ENCODE measurements at regions not wholly inside any gene's neighbourhood (a gene's known extent, or its start where the extent isn't known, plus 50 kb on each side); places are given as distances from the start of the nearest gene placed in this dataset.
A peak's percentile ranks its signal among the peaks of the same experiment; 100 is the strongest.
"Not testable (repeated sequence)": the region's sequence is repeated elsewhere in the genome, so short reads cannot be mapped to it uniquely, and the experiment has no call there.

DNA sequence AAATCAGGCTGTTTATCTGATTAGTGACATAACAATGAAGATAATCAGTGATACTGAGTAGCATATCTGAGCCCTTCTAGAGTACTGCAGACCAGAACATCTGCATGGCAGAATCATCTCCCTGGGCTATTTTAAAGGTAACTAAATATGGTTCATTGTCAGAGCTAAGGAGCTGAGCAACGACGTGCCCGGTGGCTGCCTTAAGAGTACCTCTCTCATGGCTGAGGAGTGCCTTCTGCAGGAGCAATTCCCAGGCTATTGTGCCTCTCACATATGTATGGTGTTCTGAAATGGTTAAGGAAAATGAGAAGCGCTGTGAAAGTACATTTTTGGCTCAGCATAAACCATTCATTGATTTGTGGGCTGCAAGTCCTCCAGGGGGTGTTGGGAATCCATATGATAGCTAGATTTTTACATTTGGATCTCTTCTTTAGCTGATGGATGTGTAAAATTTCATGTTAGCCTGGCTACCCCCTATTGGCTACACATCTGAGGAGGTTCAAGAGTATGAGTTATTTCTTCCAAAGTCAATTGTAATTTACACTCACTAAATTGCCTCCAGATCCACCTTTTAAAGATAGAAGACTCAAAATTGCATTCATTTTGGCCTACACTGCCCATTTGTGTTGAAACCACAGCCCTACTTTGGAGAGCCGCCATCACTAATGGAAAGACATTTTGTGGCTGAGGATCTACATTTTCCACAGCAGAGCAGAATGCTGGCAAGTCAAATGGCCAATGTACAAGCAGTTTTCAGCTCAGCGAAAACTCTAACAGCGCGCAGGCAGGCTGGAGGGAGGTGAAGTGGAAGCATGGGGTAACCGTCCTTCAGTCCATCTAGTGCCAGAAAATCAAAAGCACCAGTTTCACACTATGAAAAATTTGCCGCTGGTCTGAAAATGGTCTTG is 198.0 kb downstream of the SIM1 start:
- DNase-seq: no peak

DNA sequence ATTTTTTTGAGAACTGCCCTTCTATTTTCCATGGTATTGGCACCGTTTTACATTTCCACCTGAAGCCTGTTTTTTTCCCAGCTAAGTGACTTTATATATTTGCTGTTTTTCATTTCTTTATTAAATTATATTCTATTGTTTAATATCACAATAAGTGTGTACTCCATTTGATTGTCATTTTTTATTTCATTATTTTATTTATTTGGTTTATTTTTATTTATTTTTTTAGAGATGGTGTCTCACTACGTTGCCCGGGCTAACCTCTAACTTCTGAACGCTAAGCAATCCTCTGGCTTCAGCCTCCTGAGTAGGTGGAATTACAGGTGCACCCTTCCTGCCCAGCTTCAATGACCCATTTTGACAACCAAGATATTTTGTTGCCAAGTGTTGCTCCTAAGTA is 202.6 kb downstream of the SIM1 start:
- DNase-seq: no peak

DNA sequence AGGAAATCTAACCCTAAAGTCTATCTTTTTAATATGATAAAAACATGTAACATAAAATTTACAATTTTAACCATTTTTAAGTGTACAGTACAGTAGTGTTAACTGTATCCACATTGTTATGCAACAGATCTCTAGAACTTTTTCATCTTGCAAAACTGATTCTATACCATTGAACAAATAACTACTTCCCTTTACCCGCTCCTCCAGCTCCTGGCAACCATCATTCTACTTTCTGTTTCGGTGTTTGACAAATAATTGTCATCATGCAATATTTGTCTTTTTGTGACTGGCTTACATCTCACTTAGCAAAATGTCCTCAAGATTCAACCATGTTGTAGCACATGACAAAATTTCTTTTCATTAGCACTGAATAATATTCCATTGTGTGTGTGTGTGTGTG is 203.2 kb downstream of the SIM1 start:
- no peak for DNase-seq

DNA sequence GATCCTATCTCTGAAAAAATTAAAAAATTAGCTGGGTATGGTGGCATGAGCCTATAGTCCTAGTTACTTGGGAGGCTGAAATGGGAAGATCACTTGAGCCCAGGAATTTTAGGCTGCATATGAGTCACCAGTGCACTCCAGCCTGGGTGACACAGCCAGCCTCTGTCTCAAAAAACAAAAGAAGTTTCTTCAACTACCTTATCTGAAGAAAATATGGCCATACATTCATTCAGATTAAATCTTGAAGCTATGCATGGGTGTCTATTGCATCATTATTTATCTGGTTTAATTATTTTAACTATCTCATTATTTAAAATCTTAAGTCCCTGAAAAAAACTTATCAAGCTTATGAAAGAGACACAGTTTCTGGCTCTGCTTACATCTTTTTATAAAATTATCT is 204.1 kb downstream of the SIM1 start:
- no peak for DNase-seq

DNA sequence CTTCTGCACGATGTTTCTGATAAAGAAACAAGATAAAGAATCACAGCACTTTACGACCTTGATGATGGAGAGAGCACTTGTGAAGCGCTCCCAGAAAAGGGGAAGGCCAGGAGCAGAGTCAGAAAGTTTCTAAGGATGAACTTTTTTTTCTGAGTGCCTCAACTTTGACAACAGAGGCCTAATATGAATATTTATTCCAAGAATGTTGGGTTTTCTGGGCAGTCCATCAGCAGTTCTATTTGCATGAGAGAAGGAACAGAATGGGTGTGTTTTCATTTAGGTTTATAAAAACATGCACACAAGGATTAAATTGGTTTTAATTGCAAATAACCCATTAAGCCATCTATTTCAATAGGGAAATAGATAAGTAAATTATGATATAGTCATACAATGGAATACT is 204.9 kb downstream of the SIM1 start:
- DNase-seq: no peak

DNA sequence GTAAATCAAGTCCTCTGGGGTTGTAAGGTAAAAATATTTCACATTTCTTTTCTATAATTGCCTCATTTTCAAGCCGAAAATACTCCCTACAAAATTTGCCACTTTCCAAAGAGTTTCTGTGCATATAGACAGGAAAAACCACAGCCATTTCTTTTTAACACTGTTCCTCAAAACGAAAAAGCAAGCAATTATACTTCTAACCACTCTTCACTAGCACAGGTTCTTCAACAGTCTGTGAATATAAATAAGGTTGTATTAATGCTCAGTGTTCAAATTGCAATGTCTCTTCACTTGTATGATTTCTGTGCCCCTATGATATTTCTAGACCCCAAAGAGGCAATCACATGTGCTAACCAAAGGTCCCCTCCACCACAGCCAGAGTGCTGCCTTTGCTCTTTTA is 206.0 kb downstream of the SIM1 start:
- no peak for DNase-seq

DNA sequence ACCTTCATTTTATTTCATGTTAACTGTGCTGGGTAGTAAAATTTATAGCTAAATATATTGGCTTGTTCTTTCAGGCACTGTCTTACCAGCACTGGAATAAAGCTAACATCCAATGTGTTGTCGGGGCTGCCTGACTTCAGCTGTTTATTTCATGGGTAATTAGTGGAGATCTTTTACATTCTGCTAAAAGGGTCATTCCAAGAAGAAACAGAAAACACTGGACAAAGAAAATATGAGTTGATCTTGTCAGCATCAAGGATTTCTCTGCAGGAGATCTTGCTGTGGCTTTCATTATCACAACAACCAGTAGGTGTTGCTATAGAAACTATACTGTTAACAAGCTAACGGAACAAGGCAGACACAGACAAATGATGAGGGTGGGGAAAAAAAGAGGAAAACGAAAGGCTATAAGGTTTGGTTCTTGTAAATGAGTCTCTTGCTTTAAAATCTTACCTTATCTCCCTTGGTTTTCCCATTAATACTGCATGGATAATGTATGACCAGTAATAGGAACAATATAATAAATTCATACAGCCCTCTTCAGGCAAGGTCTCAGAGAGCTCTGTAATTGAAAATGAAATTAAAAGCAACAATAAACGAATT is 206.8 kb downstream of the SIM1 start:
- DNase-seq: peak; percentile 51

DNA sequence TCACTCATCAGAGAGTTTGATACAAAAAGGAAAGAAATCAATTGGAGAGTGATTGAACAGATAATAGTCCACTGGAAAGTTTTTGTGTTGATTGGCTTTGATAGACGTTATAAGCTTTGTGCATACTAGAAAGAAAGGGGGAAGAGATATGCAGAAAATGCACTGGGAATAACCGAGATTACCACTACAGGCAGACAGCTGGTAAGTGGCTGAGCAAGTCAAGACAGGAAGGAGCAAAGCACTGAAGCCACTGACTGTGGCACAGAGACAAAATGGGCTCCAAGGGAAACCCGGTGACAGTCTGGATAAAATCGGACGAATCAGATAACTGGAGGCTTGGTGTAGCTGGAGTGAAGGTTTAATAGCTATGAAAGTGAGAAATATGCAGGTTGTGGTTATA is 209.0 kb downstream of the SIM1 start:
- no peak for DNase-seq

DNA sequence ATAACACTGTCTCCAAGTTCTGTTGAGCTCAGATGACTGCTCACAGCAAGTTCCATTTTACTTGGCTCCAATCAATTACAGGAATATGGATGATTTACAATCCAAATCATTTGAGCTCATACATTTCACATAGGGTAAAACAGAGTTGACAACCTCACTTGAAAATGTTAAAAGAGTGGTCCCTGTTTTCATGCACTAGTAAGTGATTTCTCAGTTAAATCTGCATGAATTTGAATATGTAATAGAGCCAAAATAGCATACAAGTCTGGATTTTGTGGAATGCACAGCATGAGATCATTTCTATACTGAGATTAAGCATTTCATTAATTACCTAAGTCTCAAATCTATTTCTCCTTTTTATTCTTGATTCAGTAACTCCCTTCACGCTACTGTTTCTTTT is 217.6 kb downstream of the SIM1 start:
- DNase-seq: no peak

DNA sequence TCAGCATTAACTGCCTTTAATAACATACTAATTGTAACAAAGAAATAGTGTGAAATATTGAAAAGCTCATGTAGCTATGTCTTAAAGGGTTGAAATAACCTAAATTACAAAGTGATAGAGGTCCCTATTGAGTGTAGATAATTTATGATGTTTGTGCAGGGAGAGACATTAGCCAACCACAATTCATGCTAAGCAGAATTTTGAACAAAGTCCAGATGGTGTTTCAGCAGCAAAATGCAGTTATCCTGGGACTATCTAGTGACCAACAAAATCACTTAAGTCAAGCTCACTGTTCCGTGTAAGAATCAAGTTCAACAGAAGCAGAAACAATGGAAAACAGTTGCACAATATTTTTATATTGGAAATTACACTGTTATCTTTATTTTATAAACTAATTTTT is 218.5 kb downstream of the SIM1 start:
- no peak for DNase-seq

DNA sequence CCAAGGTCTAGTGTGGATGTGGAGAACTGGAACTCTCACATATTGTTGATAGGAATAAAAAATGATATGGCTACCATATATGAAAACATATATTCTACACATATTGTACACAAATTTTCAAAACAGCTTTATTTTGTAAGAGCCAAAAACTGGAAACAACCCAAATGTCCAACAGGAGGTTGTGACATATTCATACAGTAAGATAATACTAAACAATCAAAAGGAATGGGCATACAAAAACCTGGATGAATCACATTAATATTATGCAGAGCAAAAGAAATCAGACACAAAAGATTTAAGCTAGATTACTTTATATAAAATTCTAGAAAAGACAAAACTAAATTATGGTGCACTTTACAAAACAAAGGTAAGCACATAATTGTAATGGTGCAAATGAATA is 223.9 kb downstream of the SIM1 start:
- DNase-seq: no peak

DNA sequence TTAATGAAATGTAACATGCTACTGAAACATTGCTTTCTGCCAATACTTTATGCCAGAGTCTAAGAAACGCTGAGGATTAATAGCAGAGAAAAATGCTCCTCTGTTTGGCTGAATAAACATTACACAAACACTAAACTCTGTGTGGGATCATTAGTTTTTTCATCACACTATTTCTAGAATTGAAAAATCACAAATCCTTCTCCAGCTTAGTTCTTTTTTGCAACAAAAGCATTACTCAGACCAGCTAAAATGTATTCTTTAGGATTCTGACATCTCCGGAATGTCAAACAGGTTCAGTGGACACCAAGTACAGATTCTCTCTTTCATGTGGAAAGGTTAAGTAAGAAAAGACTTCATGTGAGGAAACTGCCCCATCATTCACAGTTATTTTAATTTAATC is 226.9 kb downstream of the SIM1 start:
- no peak for DNase-seq

DNA sequence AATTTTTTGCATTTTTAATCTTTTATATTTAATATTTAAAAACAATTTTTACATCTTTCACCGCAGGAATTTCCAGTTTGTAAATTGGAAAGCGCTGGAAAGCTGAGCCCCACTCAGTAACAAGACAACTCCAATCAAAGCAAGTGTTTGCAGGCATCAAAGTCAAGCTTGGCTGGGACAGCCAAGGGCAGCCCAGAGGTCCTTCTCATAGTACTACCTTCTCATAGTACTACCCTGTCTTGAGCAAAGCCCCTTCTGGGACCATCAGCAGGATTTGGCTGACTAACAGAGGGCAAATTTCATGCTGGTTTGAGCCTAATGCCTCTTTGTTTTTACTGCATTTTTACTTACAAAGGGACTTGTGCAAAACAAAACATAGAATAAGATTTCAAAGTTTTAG is 228.3 kb downstream of the SIM1 start:
- DNase-seq: no peak

DNA sequence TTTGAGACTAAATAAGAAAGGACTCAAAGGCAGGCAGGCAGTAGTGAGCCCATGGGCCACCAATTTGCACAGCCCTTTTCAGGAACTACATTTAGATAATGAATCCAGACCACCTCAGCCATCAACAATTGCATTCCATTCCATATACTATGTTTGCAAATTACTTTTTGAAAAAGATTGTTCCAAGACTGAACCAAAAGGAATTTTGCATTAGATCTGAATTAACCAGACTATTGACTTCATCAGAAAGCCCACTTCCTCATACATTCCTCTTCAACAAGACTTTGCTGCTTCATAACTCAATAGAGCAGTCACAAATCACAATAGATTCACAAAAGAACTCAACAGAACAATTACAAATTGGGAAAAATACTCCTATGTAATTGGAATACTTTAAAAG is 229.1 kb downstream of the SIM1 start:
- no peak for DNase-seq

DNA sequence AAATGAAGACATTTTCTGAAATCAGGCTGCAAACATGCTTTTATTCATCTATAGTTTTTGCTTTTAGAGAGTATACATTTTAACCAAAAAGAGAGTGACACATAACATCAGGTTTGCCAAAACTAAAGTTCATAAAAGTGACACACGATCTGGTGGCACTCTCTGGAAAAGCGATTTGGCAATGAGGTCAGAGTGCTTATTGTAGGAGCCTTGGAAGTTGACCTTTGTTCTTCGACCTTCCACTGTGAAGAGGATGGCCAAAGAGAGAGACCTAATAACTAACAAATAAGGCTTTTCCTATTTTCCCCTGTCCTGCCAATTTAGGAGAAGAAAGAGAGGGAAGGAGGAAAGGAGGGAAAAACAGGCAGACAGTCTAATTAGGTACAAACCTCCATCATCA is 230.1 kb downstream of the SIM1 start:
- DNase-seq: no peak

DNA sequence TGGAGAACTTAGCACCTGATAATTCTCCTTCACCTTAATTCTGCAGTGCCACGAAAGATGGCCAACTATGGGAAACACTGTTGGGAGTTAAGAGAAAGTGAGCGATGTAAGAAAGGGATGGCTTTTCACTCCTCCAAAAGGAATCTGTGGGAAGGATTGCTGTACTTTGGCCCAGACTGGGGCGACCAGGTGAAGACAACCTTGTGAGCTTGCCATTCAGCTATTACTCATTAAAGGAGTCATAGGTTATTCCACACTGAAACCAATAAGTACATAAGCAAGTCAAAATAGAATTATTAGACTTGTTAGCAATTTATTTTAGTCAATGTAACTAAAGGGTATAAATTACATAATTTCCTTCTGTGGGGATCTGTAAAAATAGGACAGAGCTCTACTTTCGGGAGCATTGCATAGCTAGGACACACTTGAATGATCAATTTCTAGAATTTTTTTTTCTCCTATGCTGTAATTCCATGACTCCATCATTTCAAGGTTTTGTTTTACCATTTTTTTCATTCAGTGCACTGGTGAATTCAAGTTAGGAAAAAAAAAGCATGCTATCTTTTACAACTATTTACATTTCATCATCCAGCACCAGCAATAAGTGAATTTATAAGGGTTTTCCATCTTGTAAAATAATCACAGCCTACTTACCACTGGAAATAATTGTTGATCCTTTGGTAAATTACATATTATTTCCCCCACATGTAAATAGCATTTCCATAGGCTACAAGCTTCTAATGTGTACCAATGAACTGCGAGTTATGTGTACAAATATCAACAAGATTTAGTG is 231.7 kb downstream of the SIM1 start:
- DNase-seq: no peak

DNA sequence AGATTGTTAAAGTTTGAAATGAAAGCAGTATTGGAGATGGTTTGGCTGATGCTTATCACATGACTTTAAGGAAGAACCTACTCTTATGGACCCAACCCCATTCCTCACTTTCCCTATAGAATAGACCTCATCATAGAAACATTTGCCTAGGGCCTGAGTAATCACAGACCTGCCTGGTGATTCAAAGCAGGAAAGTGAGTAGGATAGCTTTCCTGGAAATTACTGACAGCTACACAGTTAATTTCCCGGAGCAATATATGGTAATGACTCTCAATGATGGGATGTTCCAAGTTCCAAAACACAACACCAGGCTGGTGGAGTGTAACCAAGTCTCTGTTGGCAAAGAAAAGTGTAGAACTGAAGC is 233.8 kb downstream of the SIM1 start:
- DNase-seq: peak; percentile 76

DNA sequence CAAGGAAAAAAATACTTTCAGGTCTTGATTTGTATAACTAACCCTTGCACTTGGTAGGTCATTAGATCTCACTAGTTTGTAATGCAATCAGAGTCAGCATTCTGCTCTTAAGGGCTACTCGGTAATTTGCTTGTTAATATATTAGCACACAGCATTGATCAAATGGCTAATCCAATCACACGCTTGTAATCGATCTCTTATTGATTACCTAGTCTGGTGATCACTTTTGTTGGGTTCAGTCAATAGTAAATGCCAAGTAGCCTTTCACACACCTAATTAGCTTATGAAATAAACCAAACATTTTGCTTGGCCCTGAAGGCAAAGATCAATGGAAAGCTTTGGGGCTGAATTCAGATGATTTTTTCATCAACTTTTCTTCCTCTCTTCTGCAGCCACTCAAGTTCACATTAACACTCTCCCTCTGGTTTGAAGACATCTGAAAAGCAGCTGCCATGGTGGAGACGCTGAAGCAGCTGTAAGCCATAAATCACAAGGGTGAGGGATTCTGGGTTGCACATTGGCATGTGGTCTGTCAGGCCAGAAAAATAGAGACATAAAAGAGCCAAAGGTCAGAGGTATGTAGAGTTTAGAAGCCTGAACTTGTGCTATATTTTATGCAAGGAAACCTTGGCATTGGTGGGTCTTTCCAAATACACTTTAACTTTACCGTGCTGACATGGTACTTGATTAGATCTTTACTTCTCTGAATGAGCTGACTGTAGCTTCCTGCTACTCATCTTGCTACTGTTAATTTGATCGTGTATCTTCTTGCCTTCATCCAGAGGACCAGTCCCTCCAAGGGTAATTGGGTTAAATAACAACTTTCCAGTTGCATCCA is 234.4 kb downstream of the SIM1 start:
- peak; percentile 67 for DNase-seq

DNA sequence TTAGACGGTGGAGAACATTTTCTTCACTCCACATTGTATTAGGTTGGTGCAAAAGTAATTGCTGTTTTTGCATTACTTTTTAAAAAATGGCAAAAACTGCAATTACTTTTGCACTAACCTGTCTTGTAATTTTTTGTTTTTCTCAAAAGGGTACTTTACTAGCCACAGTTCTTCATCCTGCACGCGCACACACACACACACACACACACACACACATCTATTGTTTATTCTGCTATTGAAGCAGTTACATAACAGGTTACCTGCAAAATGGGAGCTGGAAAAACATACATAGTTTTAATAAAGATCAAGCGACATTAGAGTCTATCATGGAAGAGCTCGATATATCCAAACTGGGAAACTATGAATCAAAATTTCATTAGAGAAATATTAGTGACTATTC is 235.2 kb downstream of the SIM1 start:
- DNase-seq: no peak

DNA sequence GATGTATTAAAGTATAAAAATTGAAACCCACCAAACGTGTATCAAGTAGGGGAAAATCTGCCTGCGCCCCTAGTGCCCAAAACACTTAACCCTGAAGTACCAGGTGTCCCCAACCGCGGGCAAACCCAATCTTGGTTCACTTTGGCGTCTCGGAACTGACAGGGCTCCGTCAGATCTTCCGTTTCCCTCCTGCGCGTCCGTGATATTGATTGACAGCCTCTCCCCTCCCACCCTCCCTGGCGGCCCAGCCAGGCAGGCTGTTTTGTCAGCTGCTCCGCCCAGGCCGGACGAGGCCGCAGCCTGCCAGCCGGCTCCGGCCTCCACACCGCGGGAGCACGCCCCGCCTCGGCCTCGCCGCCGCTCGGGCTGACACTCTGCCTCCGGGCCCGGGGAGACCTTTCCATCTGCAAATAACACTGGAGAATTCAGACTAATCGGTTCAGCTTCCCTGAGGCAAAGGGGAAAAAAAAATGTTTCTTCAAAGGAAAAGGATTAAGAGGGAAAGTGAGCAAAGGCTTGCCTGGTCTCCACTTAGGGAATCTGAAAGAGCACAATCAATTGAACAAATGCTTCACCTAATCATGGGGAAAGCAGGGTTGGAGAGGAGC is 234.9 kb upstream of the MCHR2 start:
- DNase-seq: peak; percentile 91

DNA sequence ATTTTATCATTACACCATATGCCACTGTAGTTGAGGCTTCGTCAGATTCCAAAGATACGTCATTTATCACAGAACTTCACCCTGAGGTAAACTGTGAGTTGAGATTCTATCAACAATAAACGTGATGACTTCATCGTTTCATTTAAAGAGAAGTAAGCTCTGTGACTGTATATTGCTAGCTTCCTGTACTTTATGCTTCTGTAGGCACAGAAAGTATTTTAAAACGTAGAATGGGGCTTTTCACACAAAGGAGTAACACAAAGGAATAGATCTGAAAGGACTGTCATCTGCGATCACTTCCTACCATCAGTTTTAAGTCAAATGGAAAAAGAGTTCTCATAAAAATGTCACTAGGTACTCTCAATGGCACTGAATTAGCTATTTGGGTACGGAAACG is 234.4 kb upstream of the MCHR2 start:
- DNase-seq: peak; percentile 26

DNA sequence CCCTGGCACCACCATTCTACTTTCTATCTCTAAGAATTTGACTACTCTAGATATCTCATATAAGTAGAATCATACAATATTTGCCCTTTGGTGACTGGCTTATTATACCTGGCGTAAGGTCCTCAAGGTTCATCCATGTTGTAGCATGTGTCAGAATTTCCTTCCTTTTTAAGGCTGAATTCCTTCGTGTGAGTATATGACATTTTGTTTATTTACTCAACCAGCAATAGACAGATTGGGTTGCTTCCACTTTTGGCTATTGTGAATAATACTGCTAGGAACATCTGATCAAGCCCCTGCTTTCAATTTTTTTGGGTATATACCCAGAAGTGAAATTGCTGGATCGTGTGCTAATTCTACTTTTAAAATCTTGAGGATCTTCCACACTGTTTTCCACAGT is 232.8 kb upstream of the MCHR2 start:
- no peak for DNase-seq

DNA sequence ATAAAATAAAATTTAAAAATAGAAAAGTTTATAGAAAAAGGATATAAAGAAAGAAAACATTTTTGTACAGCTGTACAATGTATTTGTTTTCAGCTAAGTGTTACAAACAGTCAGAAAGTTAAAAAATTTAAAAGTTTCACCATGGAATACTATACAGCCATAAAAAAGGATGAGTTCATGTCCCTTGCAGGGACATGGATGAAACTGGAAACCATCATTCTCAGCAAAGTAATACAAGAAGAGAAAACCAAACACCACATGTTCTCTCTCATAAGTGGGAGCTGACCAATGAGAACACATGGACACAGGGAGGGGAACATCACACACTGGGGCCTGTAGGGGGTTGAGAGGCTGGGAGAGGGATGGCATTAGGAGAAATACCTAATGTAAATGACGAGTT is 229.9 kb upstream of the MCHR2 start:
- DNase-seq: not testable (repeated sequence)

All from activated CD4-positive, alpha-beta T cell treated with anti-CD3 and anti-CD28 coated beads, Interleukin-10, Interleukin-2, amounts not matched to agents 100 ng/mL and 50 ng/mL, durations not matched to agents 16 hours and 8 hours (primary cell).